Renal pelvis (tissue), 1 donor: ENCODE measurements at regions not wholly inside any gene's neighbourhood (a gene's known extent, or its start where the extent isn't known, plus 50 kb on each side); places are given as distances from the start of the nearest gene placed in this dataset.

ENCODE experiments used
- DNase-seq: peaks from one replicate; pipeline ENCODE4 v3.0.0-alpha.2; 2013

- no peak for DNase-seq
Measured at GRCh38 chr6:11358904-11359830, 126.7 kb upstream of the NEDD9 start.

GRCh38 chr6:11357285-11357684, 124.8 kb upstream of the NEDD9 start:
- no peak for DNase-seq

DNA sequence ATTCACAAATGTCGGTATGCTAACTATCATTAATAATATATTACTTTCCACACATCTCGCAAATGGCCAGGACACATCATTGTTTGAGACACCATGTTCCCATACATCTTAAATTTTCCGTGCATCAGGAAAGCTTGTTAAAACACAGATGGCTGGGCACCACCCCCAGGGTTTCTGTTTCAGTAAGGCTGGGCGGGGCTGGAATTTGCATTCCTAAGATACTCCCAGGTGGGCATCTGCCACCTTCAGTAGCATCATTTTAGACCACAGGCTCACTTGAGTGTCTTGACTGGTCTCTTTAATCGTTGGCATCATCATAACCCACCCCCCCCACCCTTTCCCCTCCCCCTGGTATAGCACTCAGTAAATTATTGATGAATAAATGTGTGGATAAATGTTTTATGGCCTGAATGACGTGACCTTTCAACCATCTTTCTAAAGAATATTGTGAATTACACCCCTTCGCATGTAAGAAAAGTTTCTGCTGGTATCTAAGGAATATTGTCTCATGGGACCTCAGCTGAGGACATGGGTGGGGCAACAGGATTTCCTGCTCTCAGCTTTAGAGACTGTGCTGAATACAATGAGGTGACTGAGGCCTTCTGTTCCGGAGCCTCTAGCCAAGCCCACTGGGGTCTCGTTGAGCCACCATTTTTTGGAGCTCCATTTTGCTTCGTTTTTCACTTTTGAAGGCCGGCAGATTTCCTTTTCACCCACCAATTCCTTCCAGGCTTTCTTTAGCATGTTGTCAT, 124.1 kb upstream of the NEDD9 start:
- DNase-seq = no peak

GRCh38 chr6:11353921-11354389, 121.5 kb upstream of the NEDD9 start:
- DNase-seq = peak; percentile 44

DNA sequence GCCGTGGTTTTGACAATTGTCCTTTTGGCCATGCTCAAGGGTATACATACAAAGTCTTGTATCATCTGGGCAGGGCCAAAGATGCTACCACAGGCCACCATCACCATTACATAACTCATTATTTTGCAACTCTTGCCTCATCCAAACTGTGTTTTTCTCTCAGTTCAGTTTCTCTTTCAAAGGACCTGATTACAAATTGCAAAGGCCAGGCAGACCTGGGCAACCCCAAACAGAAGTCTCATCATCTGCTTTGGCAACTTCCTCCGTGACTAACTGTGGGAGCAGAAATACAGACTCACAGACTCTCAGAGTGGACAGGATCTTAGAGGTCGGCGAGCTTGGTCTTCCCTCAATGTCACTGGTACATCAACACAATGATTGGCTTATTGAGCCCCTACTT, 117.8 kb upstream of the NEDD9 start:
- DNase-seq = no peak

DNA sequence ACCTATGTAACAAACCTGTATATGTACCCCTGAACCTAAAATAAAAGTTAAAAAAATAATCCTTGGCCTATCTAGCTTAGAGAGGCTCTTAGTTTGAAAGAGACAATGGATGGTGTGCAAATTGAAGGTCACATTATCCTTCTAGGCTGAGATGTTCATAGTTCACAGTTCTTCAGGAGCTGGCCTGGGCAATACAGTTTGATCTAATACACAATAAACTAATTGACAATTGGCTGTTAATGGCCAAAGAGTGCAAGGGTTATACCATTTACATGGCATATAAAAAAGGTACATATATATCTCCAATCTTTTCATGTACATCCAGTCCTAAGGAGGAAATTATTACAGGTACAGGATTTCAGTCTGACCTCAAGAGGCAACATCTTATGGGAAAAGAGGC, 117.4 kb upstream of the NEDD9 start:
- no peak for DNase-seq

- peak; percentile 52 for DNase-seq
Measured at GRCh38 chr6:11346516-11346915, 114.0 kb upstream of the NEDD9 start.

DNA sequence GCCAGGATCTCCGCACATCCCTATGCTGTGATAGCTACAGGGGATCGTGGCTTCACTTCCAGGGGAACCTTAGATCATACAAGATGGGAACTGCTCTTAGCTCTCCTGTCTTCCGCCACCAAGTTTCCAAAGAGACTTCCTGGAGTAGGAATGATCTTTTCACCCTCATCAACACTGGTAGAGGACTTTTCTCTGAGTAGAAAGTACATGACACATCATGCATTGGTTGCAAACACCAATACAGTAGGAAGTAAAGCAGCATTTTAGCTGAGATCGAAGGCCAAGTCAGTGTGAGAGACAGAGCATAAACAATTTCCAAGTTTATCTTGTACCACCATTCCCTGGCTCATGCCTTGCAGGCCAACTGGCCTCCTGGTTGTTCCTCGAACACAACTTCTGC, 113.1 kb upstream of the NEDD9 start:
- no peak for DNase-seq

DNA sequence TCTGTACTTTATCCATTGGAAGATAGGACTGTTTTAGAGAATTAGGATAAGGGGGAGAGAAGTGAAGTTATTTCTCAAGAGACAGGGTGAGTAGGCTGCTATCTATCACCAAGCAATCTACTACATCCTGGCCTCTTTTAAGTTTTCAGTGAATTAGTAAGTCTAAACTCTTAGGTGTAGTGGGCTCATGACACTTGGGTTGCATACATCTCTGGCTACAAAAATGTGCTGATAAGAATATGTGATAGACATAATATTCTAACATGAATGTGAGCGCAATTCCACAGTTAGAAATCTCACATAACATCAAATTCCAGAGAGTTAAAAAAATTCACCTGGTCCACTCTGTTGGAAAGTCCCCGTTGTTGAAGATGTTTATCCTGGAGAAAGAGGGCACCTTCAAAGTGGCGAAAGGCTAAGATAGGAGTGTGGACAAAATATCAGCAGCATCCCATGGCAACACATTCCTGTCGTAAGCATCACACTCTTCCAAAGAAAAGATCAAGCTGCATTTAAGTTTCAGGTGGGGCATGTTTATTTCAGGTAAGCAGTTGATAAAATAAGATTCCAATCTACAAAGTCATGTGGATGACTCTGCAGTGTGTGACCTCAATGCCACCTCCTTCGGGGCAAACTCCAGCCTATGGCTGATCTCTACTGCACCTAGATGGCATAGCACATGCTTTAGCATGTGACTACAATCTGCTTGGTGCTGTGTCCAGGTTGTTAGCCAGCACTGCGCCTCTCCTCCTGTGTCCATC, 111.7 kb upstream of the NEDD9 start:
- no peak for DNase-seq

DNA sequence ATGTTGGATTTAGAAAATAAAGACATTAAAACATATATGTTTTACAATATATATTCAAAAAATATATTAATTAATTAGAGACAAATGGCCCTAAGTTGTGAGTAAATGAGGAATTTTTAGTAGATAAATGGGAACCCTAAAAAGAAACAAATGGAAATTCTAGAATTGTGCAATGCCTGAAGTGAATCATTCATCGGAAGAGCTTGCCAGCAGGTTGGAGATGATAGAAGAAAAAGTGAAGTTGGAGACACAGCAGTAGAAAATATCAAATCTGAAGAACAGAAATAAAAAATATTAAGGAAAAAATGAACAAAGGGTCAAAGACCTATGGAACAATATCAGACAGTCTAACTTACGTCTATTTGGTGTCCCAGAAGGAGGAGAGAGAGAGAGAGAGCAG, 109.4 kb upstream of the NEDD9 start:
- no peak for DNase-seq

DNA sequence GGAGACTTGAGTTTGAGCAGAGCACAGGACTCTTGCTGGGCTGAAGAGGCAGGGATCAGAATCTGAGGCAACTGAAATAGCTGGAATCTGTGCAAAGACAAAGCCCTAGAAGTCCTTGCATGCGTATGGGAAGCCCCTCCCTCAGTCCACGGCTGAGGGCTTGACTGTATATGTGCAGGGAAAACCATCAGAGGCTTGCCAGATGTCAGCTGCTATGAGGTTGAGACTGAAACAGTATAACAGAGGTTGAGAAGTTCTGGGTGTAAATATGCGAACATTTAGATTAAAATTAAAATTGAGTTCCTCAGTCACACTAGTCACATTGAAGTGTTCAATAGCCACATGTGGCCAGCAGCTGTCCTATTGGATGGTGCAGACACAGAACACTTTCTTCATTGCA, 108.8 kb upstream of the NEDD9 start:
- DNase-seq = no peak

- no peak for DNase-seq
Measured at GRCh38 chr6:11339380-11339779, 106.9 kb upstream of the NEDD9 start.

DNA sequence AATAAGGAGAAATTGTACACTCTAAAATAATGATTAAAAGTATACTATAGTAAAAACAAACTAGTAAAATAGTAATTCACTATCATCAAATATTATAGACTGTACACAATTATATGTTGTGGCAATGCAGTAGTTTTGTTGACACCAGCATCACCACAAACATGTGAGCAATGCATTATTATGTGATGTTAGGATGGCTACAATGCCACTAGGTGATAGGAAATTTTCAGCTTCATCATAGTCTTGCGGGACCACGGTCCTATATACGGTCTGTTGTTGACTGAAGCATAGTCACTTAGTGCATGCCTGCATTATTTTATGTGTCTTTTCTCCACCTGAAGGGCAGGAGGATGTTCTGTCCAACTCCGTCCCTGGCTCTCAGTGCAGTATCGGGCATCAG, 104.8 kb upstream of the NEDD9 start:
- no peak for DNase-seq

DNA sequence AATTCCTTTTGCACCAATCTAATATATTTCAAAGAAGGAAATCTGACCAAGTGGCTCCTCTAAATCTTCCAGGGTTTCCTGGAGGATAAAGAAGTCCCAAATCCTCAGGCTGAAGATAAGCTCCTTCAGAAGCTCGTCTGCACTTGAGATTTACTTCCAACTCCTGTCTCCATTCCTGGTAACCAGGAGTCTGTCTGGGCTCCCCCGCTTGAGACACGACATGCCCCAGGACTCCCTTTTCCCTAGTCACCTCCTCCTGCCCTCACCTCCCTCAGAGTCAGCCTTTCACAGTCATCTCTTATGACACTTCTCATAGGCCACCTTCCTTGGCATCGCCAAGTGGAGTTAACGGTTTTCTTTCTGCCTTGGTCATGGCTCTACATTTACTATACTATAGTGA, 103.4 kb upstream of the NEDD9 start:
- DNase-seq = no peak

GRCh38 chr6:11333132-11333849, 100.8 kb upstream of the NEDD9 start:
- no peak for DNase-seq

- no peak for DNase-seq
Measured at GRCh38 chr6:11332463-11332862, 100.0 kb upstream of the NEDD9 start.

GRCh38 chr6:11331111-11331510, 98.6 kb upstream of the NEDD9 start:
- DNase-seq = no peak

- DNase-seq = no peak
Measured at GRCh38 chr6:11330413-11330760, 97.9 kb upstream of the NEDD9 start.

DNA sequence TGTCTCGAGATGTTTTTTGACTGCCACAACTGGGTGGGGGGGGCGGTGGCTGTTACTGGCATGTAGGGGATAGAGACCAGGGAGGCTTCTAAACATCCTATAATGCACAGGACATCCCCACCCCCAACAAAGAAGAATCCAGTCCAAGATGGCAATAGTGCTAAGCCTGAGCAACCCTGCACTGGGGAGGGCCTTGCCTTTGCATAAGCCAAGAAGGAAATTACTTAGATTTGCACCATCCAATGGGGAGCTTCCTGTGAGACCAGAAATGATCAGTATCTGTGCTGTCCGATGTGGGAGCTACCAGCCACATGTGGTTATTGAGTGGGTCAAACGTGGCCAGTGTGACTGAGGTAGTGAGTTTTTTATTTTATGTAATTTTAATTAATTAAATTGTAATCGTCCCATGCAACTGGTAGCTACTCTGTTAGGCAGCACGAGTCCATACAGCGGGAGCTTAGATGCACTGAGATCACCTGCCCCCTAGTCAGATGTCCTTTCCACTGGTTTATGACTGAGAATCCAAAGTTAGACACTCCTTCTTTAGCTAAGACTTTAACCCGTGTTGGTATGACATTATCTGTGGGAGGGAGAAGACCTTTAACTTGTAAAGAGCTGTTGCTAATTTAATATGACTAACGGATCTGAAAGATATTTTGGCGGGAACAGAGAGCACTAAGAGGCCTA, 97.4 kb upstream of the NEDD9 start:
- no peak for DNase-seq

- no peak for DNase-seq
Measured at GRCh38 chr6:11328613-11329247, 96.3 kb upstream of the NEDD9 start.

DNA sequence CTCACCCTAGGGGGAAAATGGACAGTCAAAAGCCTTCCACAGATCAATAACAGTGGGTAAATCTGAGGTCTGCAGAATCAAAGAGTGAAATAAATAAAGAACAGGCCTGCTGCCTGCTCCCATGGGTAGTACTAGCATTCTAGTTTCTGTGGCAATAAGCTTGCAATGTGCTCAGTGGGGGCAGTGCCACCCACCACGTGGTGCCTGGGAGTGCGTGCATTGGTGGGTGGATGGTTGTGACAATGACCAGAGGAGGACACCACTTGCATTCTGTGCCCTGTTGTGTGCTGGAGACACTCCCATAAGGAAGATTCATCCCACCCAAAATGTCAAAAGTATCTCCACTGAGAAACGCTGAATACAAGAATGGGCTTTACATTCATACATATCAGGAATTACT, 95.5 kb upstream of the NEDD9 start:
- no peak for DNase-seq
